GM04504 (cell line): ENCODE measurements at regions not wholly inside any gene's neighbourhood (a gene's known extent, or its start where the extent isn't known, plus 50 kb on each side); places are given as distances from the start of the nearest gene placed in this dataset.
"Not testable (repeated sequence)": the region's sequence is repeated elsewhere in the genome, so short reads cannot be mapped to it uniquely, and the experiment has no call there.

ENCODE experiments used
- DNase-seq: peaks from one replicate; pipeline ENCODE4 v3.0.0-alpha.2; 2012; ENCODE audit warnings: low read depth

- no peak for DNase-seq
Measured at GRCh38 chr12:115319446-115320040, 635.6 kb upstream of the TBX3 start.

GRCh38 chr12:115313929-115314328 lies 630.0 kb upstream of the TBX3 start:
- DNase-seq = peak; percentile 49

DNA sequence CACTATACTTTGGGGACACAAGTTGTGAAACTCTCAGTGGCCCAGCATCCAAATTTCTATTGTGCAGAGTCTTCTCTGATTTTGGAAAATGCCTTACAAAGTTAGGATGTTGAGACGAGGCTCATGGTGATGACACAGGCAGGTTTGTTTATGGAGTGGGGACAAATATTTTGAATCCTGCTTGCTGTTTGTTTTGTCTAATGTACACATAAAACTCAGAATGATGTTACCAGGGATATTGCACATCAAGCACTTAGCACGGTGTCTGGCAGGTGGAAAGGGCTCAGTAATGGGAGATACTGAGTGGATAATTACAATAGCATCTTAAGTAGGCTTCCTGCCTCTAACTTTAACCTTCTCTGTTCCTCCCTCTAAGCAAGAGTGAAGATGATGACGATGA lies 628.9 kb upstream of the TBX3 start:
- no peak for DNase-seq

DNA sequence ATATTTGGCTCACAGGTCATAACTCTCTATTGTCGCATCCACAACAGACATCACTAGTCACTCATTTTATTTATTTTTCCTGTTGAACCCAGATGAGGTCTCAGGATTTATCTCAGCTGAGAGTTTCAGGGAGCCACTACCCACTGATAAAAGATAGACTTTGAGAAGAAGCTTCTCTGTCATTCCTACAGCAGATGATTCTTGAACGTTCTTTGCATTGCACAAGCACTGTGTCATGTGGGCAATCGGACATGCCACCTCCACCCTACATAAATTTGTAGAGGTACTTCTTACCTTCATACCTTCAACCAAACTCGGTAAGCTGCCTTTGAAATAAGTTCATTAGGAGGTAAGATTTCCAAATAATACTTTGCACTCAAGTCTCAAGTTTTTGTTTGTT lies 627.9 kb upstream of the TBX3 start:
- no peak for DNase-seq

DNA sequence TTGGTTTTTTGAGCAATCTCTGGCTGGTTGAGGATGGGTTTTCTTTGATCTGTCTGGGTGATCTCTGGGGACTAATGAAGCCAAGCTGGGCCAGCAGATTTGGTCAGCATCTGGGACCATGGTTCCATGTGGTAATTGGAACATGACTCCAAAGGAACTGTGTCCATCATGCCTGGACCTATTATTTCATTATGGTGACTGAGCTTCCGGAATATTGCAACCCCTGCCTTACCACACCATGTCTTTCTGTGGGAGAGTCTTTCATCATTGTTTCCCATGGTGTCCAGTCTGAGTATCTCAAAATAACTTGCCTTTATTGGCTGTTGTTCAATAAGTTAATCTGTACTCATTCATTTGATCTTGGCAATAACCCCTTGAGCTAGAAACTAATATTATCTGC lies 624.9 kb upstream of the TBX3 start:
- no peak for DNase-seq

DNA sequence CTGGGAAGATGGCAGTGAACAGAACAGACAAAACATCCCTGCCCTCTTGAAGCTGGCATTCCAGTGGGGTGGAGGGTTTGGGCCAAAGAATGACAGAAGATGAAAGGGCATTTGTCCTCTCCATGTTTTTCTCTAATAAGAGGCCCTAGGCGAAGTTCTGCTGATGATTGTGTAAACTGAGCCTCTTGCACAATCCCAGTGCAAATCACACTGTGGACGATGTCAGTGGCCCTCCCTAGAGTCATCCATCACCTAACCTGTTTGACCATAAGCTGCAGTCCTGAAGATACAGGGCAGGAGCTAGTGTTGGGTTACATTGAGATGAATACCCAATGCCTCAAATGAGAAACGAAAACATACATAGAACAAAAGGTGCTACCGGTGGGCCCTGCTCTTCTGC lies 622.4 kb upstream of the TBX3 start:
- no peak for DNase-seq

GRCh38 chr12:115305867-115306266 lies 621.9 kb upstream of the TBX3 start:
- DNase-seq = no peak

DNA sequence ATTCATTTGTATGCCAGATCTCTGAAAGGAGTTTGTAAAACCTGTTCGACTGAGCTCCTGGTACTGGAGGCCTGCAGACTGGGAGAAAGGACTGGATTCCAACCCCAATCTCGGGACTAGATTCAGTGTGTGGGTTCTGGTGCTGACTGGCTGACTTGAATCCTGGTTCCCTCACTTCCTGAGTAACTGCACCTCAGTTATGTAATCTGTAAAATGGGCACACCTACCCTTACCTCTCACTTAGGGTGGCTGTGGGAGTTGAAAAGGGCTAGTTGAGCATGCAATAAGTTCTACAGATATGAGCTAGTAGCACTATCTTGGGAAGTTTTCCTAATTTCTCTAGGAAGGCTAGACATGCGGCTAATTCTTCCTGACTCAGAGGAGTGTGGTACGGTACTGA lies 621.3 kb upstream of the TBX3 start:
- no peak for DNase-seq

- no peak for DNase-seq
Measured at GRCh38 chr12:115303723-115304309, 619.8 kb upstream of the TBX3 start.

DNA sequence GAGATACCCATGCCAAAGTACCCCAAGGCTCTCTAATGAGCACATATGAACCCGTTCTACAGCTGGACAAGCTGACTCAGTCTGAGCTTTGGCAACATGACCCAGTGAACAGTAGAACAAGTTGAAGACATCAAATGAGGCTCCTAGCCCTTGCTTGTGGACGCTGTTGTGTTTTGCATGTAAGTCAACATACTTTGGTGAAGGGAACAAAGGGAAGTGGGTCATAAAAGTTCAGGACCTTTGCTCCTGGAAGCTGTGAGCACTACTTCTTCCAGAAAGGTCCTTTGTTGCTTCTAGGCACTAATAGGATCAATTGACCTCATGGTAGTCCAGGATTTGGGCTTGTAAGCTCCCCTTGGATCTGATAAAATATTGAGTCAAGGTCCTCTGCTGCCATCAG lies 613.5 kb upstream of the TBX3 start:
- no peak for DNase-seq

DNA sequence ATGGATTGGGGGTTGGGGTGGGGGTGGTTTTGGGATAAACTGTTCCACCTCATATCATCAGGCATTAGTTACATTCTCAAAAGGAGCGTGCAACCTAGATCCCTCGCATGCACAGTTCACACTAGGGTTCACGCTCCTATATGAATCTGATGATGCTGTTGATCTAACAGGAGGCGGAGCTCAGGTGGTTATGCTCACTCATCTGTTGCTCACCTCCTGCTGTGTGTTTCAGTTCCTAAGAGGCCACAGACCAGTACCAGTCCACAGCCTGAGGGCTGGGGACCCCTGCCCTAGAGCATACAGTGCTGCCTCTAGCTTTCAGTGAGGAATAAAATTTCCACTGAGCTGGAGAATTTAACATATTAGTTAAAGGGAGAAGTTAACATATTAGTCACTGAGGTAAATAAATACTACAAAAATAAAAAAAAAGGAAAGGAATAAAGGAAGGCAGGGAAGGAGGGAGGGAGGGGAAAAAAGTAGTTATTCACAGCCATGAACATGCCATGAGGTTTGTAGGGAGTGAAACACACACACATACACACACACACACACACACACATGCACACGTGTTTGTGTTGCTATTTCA lies 612.7 kb upstream of the TBX3 start:
- no peak for DNase-seq

DNA sequence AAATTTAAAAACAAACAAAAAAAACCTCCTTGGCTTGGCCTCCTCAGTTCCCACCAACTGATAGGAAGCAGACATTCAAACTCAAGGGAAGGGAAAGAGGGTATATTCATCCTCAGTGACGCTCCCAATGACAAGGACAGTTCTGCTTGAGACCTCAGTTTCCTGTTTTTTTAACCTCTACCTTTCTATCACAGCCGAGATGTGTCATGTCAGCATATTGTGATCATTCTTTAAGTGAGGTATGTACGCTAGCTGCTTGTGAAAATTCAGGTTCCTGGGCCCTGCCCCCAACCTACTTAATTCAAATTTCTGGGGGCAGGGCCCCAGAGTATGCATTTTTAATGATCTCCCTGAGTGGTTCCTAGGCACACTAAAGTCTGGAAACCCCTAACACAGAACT lies 611.9 kb upstream of the TBX3 start:
- no peak for DNase-seq

DNA sequence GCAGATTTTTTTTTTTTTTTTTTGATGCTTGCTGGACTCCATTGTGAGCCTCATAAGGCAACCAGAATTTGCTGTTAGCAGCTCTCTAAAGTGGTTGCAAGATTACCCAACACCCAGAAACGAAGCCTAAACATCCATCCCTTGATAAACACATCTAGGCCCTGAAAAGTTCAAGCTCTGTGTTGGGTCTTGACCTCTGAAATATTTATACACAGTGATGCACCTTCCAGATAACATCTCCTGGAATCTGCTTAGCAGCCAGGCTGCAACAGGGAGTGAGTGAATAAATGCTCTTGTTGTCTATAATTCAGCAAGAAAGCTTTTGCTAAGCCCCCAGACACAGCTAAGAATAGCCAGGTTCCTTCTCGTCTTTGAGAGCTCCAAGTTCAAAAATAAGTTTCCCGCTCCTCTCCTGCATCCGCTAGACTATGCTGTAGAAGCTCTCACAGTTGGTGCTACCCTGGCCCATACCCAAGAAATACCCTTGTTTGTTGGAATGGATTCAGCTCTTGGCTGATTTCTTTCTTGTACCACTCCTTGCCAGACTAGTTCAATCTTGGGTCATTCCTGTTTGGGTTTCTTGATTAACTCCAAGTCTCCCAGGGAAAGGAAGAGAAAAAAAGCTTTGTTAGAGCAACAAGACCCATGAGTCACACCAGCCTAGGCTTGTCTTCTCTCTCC lies 610.6 kb upstream of the TBX3 start:
- no peak for DNase-seq

- not testable (repeated sequence) for DNase-seq
Measured at GRCh38 chr12:115285429-115285828, 601.5 kb upstream of the TBX3 start.

DNA sequence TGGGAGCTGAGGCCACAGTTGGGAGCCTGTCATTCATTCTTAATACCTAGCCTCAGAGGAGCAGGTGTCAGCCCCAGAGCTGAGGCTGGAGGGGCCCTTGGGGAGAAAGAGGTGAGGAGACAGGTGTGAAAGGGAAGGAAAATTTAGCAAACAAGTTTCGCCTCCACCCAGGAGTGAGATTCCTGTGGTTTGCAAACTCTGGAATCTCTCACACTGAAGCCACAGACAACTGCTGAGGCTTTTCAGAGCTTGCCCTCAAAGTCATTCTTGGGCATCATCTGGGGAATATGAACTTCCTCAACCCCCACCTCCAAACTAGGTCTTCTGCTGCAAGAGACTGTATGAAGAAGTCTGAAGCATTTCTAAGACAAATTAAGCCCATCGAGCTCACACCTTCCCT lies 589.5 kb upstream of the TBX3 start:
- no peak for DNase-seq

DNA sequence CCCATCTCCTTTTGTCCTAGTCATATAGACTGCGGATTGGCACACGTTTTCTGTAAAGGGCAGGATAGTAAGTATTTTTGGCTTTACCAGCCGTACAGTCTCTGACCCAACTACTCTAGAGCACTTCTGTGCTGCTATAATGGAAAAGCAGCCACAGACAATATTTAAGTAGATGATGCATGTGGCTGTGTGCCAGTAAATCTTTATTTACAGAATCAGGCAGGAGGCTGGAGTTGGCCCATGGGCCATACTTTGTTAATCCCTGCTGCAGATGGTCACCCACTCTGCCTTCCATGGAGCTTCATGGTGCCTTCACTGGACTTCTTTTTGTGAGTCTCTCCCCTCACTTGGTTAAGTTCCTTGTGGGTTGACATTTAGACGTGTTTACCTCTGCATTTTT lies 584.5 kb upstream of the TBX3 start:
- DNase-seq = no peak

GRCh38 chr12:115267891-115268290 lies 583.9 kb upstream of the TBX3 start:
- DNase-seq = no peak

DNA sequence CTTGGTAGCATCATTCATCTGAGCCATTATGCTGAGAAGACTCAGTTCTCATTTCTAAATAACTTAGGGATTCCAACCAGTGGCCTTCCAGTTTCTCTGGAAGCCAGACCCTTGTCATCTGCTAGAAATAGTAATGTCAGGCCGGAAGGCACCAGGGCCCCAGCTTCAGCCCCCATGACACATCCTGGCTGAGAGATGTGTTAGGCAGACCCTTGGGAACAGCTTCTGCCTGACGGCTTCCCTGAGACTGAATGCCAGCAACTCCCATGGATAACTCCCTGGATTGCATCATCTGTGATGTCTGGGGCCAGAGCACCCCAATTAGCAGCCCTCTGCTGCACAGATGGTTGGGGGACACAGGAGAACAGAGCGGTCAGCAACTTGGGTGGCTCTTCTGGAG lies 583.5 kb upstream of the TBX3 start:
- DNase-seq = no peak

- DNase-seq = no peak
Measured at GRCh38 chr12:115264605-115265004, 580.6 kb upstream of the TBX3 start.

DNA sequence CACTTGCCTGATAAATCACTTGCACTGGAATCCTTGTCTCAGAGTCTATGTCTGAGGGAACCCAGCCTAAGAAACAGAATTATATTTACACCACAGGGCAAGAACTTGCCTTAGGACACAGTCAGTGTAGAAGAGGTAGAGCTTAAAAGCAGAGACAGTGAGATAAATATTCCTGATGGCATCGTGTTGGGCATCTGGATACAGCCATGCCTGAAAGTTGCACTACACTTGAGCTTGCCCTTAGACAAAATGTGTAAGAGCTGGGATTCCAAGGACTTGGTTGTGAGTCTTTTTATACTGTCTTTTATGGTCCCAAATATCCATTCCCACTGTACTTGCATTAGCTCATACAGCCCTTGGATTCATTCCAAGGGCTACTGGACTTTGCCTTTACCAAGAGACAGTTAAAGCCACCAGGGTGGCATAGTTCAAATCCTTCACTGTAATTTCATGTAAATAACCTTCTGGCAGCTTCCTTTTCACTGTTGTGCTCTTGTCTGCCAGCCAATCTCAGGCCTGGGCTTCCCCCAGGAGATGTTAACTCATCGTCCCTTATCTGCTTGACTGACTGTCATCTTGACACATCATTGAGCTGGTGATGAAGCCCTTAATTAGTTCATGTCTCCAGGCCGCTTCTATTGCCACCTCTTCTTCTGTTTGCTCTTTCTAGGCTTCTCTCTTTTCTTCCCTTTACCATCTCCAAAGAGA lies 577.9 kb upstream of the TBX3 start:
- no peak for DNase-seq

GRCh38 chr12:115260762-115261675 lies 577.0 kb upstream of the TBX3 start:
- no peak for DNase-seq
